ENCODE measurements at regions not wholly inside any gene's neighbourhood (a gene's known extent, or its start where the extent isn't known, plus 50 kb on each side); places are given as distances from the start of the nearest gene placed in this dataset.
A peak's percentile ranks its signal among the peaks of the same experiment; 100 is the strongest.

GRCh38 chr6:44642870-44643522 lies 255.5 kb downstream of the CDC5L start:
- peak; percentile 81 for DNase-seq

GRCh38 chr6:44645276-44645675 lies 257.8 kb downstream of the CDC5L start:
- DNase-seq = no peak

- DNase-seq = no peak
Observed at GRCh38 chr6:44646355-44646754, 258.8 kb downstream of the CDC5L start.

- no peak for DNase-seq
Observed at GRCh38 chr6:44649365-44650025, 262.0 kb downstream of the CDC5L start.

- no peak for DNase-seq
Observed at GRCh38 chr6:44650495-44650894, 263.0 kb downstream of the CDC5L start.

- no peak for DNase-seq
Observed at GRCh38 chr6:44650947-44651346, 263.4 kb downstream of the CDC5L start.

GRCh38 chr6:44651604-44652003 lies 264.1 kb downstream of the CDC5L start:
- DNase-seq = no peak

- DNase-seq = no peak
Observed at GRCh38 chr6:44652547-44652946, 265.0 kb downstream of the CDC5L start.

GRCh38 chr6:44653091-44653490 lies 265.6 kb downstream of the CDC5L start:
- no peak for DNase-seq

GRCh38 chr6:44653761-44654218 lies 266.3 kb downstream of the CDC5L start:
- DNase-seq = peak; percentile 34

GRCh38 chr6:44655412-44656342 lies 268.2 kb downstream of the CDC5L start:
- peak; percentile 54 for DNase-seq

- DNase-seq = no peak
Observed at GRCh38 chr6:44656691-44657090, 269.2 kb downstream of the CDC5L start.

- no peak for DNase-seq
Observed at GRCh38 chr6:44657206-44657819, 269.8 kb downstream of the CDC5L start.

- no peak for DNase-seq
Observed at GRCh38 chr6:44658571-44658970, 271.1 kb downstream of the CDC5L start.

GRCh38 chr6:44659726-44660125 lies 272.2 kb downstream of the CDC5L start:
- no peak for DNase-seq

- no peak for DNase-seq
Observed at GRCh38 chr6:44660561-44661220, 273.2 kb downstream of the CDC5L start.

- DNase-seq = peak; percentile 14
Observed at GRCh38 chr6:44661221-44662008, 273.9 kb downstream of the CDC5L start.

- DNase-seq = no peak
Observed at GRCh38 chr6:44662461-44663121, 275.1 kb downstream of the CDC5L start.

GRCh38 chr6:44663860-44664634 lies 276.5 kb downstream of the CDC5L start:
- DNase-seq = no peak

- peak; percentile 38 for DNase-seq
Observed at GRCh38 chr6:44664716-44665115, 277.2 kb downstream of the CDC5L start.

All from NCI-H1105 treated with DMSO at 0.1 percent for 48 hours (cell line).